ENCODE measurements at regions not wholly inside any gene's neighbourhood (a gene's known extent, or its start where the extent isn't known, plus 50 kb on each side); places are given as distances from the start of the nearest gene placed in this dataset.

- TF ChIP-seq MAX (IDR thresholded peaks at IDR 0.05) (peak; percentile 24; the same call in 1 of the 2 replicates), CEBPB (IDR thresholded peaks at IDR 0.05) (no peak), EP300 (IDR thresholded peaks at IDR 0.05; ENCODE audit: borderline replicate concordance) (no peak)
Measured at GRCh38 chrX:139203651-139204570, 326.6 kb upstream of the F9 start.

- no peak for TF ChIP-seq MAX (IDR thresholded peaks at IDR 0.05)
- no peak for TF ChIP-seq TEAD4 (IDR thresholded peaks at IDR 0.05)
- TF ChIP-seq REST (IDR thresholded peaks at IDR 0.05; ENCODE audit: low read depth), result no peak
- no peak for TF ChIP-seq USF1 (IDR thresholded peaks at IDR 0.05)
- no peak for TF ChIP-seq RAD21 (IDR thresholded peaks at IDR 0.05; ENCODE audit: low read depth)
- no peak for TF ChIP-seq YY1 (IDR thresholded peaks at IDR 0.05; ENCODE audit: low read depth)
- no peak for TF ChIP-seq EGR1 (IDR thresholded peaks at IDR 0.05)
Measured at GRCh38 chrX:139202742-139203420, 327.7 kb upstream of the F9 start.

GRCh38 chrX:139201924-139202323 is 328.6 kb upstream of the F9 start:
- TF ChIP-seq USF1 (IDR thresholded peaks at IDR 0.05) (no peak), YY1 (IDR thresholded peaks at IDR 0.05; ENCODE audit: low read depth) (no peak), ZBTB7A (IDR thresholded peaks at IDR 0.05; ENCODE audit: low read depth) (no peak), RAD21 (IDR thresholded peaks at IDR 0.05; ENCODE audit: low read depth) (no peak), TEAD4 (IDR thresholded peaks at IDR 0.05) (no peak), TCF12 (IDR thresholded peaks at IDR 0.05; ENCODE audit: low read depth) (no peak), CREB1 (IDR thresholded peaks at IDR 0.05; ENCODE audit: low read depth) (no peak), MAX (IDR thresholded peaks at IDR 0.05) (no peak), EGR1 (IDR thresholded peaks at IDR 0.05) (no peak), REST (IDR thresholded peaks at IDR 0.05; ENCODE audit: low read depth) (no peak), FOXM1 (IDR thresholded peaks at IDR 0.05; ENCODE audit: borderline replicate concordance, low read depth) (no peak), CEBPB (IDR thresholded peaks at IDR 0.05) (no peak), TAF1 (IDR thresholded peaks at IDR 0.05; ENCODE audit: low read depth) (no peak), EP300 (IDR thresholded peaks at IDR 0.05; ENCODE audit: borderline replicate concordance) (no peak), NFIC (IDR thresholded peaks at IDR 0.05) (no peak)

GRCh38 chrX:139200793-139201192 is 329.7 kb upstream of the F9 start:
- no peak for TF ChIP-seq USF1 (IDR thresholded peaks at IDR 0.05)
- TF ChIP-seq YY1 (IDR thresholded peaks at IDR 0.05; ENCODE audit: low read depth), result no peak
- no peak for TF ChIP-seq CREB1 (IDR thresholded peaks at IDR 0.05; ENCODE audit: low read depth)
- no peak for TF ChIP-seq ZBTB7A (IDR thresholded peaks at IDR 0.05; ENCODE audit: low read depth)
- TF ChIP-seq RAD21 (IDR thresholded peaks at IDR 0.05; ENCODE audit: low read depth), result no peak

- TF ChIP-seq FOXM1 (IDR thresholded peaks at IDR 0.05; ENCODE audit: borderline replicate concordance, low read depth) (no peak), MAX (IDR thresholded peaks at IDR 0.05) (no peak), REST (IDR thresholded peaks at IDR 0.05; ENCODE audit: low read depth) (no peak), YY1 (IDR thresholded peaks at IDR 0.05; ENCODE audit: low read depth) (no peak), RAD21 (IDR thresholded peaks at IDR 0.05; ENCODE audit: low read depth) (no peak), TCF12 (IDR thresholded peaks at IDR 0.05; ENCODE audit: low read depth) (no peak), TEAD4 (IDR thresholded peaks at IDR 0.05) (no peak), EGR1 (IDR thresholded peaks at IDR 0.05) (no peak), TAF1 (IDR thresholded peaks at IDR 0.05; ENCODE audit: low read depth) (no peak), EP300 (IDR thresholded peaks at IDR 0.05; ENCODE audit: borderline replicate concordance) (no peak), CREB1 (IDR thresholded peaks at IDR 0.05; ENCODE audit: low read depth) (no peak), NFIC (IDR thresholded peaks at IDR 0.05) (no peak), CEBPB (IDR thresholded peaks at IDR 0.05) (no peak), ZBTB7A (IDR thresholded peaks at IDR 0.05; ENCODE audit: low read depth) (no peak), USF1 (IDR thresholded peaks at IDR 0.05) (no peak)
Measured at GRCh38 chrX:139200346-139200745, 330.2 kb upstream of the F9 start.
